GM21529 (cell line): ENCODE measurements at regions not wholly inside any gene's neighbourhood (a gene's known extent, or its start where the extent isn't known, plus 50 kb on each side); places are given as distances from the start of the nearest gene placed in this dataset.

ENCODE experiments used
- ATAC-seq: cut with Tn5 transposase; IDR thresholded peaks from one replicate; pipeline ENCODE4 v1.9.1; 2021; ENCODE audit not compliant: unreplicated experiment

- ATAC-seq, result no peak
Measured at GRCh38 chr1:10896673-10897072, 100.2 kb upstream of the CASZ1 start.

GRCh38 chr1:10897321-10897980 lies 101.0 kb upstream of the CASZ1 start:
- ATAC-seq, result no peak

DNA sequence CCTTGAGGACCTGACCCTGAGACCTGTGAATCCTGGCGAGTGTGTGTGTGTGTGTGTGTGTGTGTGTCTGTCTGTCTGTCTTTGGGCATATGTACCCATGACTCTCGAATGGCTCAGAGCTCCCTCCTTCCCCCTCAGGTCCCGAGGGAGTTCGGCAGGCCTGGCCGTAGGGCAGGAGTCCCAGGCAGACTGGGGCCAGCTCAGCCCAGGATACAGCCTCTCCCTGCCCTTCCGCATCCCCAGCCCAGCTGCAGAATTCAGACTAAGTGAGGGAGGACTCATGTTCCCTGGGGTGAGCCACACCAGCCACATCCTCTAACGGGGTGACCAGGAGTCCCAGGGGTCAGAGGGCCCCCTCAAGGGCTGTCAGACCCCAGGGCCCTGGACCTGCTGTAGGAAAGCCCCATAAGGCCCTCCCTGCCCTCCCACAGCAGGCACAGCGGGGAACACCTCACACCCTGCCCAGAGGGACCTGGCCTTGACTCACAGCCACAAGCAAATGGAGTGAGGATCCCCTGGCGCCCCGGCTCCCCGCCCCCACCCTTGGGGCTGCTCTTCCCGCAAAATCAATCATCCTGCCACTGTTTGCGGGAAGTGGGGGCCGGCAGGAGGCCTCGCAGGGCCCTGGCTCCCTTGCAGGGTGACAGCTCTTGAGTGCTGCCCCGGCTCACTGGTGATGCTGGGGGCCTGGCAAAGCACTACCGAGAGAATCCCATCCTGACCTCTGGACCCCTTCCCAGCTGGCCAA lies 101.7 kb upstream of the CASZ1 start:
- no peak for ATAC-seq

- ATAC-seq, result no peak
Measured at GRCh38 chr1:10898921-10899320, 102.5 kb upstream of the CASZ1 start.

- ATAC-seq, result no peak
Measured at GRCh38 chr1:10899490-10900250, 103.2 kb upstream of the CASZ1 start.

DNA sequence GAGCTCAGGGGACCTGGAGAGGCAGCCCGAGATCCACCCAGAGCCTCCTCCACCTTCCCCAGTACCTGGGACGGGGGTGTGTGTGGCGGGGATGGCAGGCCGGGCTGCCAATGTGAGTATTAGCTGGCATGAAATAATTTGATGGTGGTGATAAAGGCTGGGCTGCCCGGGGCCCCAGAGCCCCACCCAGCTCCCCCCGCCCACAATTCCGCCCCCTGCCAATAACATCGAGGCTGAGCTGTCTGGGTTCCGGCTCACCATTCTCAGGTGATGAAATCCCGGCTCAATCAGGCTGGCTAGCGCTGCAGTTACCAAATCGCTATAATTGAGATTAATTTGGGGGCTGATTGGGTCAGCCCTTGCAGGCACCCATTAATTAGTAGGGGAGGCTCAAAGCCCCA lies 103.8 kb upstream of the CASZ1 start:
- ATAC-seq, result no peak

GRCh38 chr1:10900691-10901090 lies 104.2 kb upstream of the CASZ1 start:
- no peak for ATAC-seq

- no peak for ATAC-seq
Measured at GRCh38 chr1:10901091-10901890, 104.8 kb upstream of the CASZ1 start.

DNA sequence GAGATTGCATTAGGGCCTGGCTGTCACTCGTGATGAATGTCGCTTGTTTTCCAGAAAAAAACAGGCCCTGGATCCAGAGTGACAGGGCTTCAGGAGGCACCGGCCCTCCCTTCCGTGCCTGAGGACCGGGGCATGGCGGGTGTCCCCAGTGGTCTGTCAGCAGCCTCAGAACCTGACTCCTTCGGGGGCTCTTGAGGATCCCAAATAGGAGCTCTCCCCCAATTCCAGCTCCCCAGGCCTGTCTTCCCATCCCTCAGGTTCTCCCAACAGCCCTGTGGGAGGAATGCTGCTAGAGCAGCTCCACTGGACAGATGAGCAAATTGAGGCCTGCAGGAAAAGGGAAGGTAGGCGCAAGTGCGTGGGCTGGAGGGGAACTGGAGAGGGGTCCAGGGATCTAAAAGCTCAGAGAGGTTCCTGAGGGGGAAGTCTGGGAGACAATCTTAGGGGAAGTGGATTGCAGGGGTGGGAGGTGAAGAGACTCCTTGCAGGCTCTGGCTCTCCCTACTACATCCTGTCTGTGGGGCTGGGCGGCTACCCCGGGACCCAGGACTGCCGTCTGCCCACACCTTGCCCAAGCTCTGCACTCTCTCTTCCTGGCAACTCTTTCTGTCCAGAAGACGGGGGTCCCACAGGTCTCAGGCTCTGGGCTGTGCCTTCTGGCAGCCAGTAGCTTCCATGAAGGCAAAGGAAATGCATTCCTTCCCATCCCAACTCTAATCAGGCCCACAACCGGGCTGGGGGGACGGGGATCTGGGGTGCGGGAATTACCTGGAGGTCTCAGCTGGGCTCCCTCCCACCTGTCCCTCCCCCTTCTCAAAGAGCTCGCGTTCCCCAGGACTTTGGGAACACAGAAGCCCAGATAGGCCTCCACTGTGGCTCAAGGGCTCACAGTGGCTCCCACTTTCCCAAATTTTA lies 105.7 kb upstream of the CASZ1 start:
- no peak for ATAC-seq

GRCh38 chr1:10903421-10903820 lies 107.0 kb upstream of the CASZ1 start:
- ATAC-seq, result no peak

GRCh38 chr1:10903821-10904220 lies 107.4 kb upstream of the CASZ1 start:
- ATAC-seq, result no peak

GRCh38 chr1:10904396-10905358 lies 107.8 kb upstream of the TARDBP start:
- no peak for ATAC-seq

DNA sequence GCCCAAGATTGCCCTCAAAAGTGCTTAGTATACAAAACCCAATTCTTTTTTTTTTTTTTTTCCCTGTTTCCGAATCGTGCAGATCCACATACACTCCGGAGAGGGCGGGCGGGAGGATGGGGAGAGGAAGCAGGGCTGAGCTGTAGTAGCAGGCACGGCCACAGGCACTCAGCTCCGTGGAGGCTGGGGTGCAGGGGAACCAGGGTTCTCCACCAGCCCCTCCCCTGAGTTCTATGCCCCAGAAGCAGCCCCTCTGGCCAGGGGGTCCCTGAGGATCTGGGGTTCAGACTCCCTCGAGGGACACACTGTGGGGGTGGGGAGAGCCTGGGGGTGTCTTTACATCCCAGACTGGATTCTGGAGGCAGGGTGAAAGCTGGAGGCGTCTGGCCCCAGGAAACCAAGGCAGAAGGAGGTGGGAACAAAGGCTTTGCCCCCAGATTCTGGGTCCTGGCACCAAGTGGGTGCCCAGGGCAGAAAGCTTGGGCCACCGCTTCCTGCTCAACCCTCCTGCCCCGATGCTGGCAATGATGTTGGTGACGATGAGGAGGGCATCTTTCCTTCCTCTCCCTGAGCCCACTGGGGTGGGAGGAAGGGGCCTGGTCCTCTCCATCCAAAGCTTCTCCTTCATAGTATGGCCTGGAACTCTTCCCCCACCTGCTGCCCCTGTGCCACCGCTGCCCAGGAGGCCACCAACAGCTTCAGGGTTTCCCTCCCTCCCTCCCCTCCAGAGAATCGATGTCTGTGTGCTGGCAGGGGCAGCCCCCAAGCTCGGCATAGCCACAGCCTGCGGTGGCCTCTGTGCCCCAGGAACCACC lies 106.4 kb upstream of the TARDBP start:
- ATAC-seq, result no peak

GRCh38 chr1:10906866-10907519 lies 105.5 kb upstream of the TARDBP start:
- no peak for ATAC-seq

DNA sequence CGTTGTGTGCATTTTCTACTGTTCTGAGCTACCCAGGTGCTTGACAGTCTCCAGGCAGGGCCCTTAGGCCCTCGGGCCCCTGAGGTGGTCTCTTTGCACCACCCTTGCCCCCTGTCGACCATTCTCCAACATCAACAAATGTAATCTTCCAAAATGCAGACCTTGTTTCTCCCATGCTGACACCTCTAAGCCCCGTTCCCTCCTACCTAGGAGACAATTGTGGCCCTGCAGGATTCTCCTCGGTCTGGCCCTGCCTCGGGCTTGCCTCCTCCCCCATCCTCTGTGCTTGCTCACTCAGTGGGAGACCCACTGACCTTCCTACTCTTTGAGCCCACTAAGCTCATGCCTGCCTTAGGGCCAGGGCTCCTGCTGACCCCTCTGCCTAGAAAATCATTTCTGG lies 104.2 kb upstream of the TARDBP start:
- ATAC-seq, result no peak

DNA sequence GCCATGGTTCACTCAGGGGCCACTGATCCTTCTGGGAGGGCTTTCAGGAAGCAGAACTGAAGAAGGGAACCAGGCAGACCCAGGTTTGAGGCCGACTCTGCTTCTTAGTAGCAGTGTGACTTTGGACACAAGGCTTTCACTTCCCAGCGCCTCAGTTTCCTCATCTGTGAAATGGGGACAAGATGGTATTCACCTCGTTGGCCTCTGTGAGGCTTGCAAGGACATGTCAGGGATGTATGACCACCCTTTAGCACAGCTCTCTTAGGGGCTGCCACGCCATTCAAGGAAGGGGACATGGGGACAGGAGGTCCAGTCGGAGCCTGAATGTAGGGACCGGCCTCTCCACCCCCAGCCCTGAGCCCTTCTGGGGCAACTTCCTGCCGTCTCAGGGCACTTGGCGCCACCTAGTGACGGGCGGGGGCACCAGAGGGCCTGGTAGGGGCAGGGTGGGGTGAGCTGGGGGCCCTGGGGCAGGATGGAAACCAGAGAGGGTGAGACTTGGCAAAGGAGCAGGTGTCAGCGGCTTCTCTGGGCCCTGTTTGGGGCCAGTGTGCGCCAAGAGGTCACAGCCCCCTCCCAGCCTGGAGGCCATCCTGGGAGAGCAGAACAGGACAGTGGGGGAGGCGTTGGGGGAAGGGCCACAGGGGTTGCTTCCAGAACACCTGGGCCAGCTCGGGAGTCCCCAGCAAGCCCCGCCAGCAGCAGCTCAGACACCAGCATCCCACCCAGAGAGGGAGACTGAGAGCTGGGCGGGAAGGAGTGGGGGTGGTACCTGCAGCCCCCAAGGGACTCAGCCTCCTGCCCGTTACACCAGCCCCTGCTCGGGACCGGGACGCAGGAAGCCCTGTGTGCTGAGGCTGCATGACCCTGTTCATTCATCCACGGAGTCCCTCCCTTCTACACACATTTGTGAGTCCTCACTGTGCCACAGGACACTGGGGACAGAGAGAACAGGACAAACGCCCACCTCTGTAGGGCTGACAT lies 102.5 kb upstream of the TARDBP start:
- ATAC-seq, result no peak
